LNCaP clone FGC (cell line): ENCODE measurements at regions not wholly inside any gene's neighbourhood (a gene's known extent, or its start where the extent isn't known, plus 50 kb on each side); places are given as distances from the start of the nearest gene placed in this dataset.
A peak's percentile ranks its signal among the peaks of the same experiment; 100 is the strongest.

ENCODE experiments used
- DNase-seq: peaks from one replicate; pipeline ENCODE4 v3.0.0-alpha.2; 2011; ENCODE audit warnings: low read depth
- H3K4me3 ChIP-seq: 2 replicates; pipeline ENCODE4 v1.5.1; 2011; ENCODE audit warnings: mild to moderate bottlenecking, low read depth, low read length, control low read depth
- CTCF ChIP-seq: IDR thresholded peaks from 2 replicates; pipeline ENCODE4 v1.5.1; 2012; ENCODE audit warnings: mild to moderate bottlenecking; ENCODE audit not compliant: control insufficient read depth, insufficient read depth; ENCODE audit errors: extremely low read depth

DNA sequence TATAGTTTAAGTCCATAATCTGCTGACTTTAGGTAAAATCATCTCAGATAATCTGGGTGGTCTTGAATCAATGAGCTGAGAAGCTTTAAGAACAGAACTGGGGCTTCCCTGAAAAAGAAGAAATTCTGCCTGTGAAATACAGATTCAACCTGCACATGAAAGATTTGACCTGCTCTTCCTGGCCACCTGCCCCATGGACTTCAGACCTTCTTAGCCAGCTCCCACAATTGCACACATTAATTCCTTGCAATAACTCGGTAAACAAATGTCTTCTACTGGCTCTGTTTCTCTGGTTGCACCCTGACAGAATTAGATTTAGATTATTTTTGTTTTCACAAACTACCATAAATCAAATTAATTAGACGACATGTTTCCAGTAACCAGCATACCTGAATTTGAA, 2117.9 kb upstream of the C9orf72 start:
- TF ChIP-seq CTCF: no peak
- H3K4me3 ChIP-seq: no peak overlapping the region
- DNase-seq: no peak

DNA sequence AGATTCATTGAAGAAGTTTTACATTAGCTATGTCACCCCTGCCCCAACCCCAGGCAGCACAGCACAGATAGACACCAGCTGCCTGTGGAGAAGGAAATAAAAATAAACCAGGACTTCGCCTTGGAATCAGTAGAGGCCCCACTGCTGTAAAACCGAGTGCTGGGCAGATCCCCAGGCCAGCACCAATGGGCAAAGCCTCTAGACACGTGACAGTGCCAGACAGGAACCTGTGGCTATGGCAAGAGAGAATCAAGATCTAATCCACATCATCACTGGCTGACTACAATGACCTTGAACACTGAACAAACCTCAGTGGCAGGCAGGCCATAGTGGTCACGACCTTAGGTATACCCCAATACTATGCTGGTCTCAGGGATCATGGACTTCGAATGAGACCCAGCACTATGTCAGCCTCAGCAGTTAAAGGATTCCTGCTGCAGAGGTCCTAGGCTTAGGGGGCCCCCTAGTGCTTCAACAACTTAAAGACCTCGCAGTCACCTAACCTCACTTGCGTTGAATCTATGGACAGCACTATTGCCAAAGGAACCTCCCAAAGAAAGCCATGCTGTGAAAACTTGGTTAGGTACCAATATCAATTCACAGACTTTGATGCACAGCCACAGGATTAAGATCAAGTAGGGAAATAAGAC, 2118.6 kb upstream of the C9orf72 start:
- DNase-seq: peak; percentile 8
- H3K4me3 ChIP-seq: no peak overlapping the region
- peak; percentile 66 for TF ChIP-seq CTCF

GRCh38 chr9:29697011-29697410, 2123.7 kb upstream of the C9orf72 start:
- DNase-seq: no peak
- H3K4me3 ChIP-seq: no peak overlapping the region
- TF ChIP-seq CTCF: no peak

DNA sequence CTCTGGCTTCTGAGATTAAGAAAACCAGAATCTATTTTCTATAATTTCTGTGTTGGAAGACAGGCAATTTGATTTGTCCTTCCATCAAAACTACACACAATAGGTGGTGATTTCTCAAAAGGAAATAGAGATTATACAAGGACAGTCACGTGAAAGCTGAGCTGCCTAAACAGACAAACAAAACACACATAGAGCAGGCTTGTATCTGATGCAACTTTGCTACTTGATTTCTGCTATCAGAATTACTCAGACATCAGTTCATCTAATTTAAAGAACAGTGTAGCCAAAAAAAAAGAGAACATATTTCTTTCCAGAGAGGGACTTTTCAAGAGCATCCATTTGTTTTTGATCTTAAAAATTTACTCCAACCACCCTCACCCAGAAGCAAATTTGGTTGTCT, 2128.3 kb upstream of the C9orf72 start:
- DNase-seq: no peak
- no peak overlapping the region for H3K4me3 ChIP-seq
- TF ChIP-seq CTCF: no peak

GRCh38 chr9:29701971-29702370, 2128.7 kb upstream of the C9orf72 start:
- H3K4me3 ChIP-seq: no peak overlapping the region
- no peak for DNase-seq
- no peak for TF ChIP-seq CTCF

DNA sequence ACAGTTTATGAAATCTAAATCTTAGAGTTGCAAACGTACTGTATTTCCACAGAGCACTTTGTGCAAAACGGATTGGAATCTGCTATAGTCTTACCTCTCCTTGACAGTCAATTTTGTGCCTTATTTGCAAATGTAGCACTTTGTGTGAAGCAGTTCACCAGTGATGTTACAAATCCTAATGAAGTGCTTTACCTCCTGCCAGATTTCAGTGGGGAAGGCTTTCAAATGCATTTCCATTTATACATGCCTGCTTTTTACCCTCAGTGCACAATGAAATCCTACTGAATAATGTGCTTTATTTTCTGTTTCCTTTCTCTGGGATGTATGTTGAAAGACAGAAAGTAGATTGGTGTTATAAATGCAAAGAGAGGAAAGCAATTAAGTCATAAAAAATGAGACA, 2141.6 kb upstream of the C9orf72 start:
- DNase-seq: no peak
- H3K4me3 ChIP-seq: no peak overlapping the region
- TF ChIP-seq CTCF: no peak

- no peak overlapping the region for H3K4me3 ChIP-seq
- no peak for TF ChIP-seq CTCF
- DNase-seq: no peak
Observed at GRCh38 chr9:29717631-29718030, 2144.3 kb upstream of the C9orf72 start.
